ENCODE measurements at regions not wholly inside any gene's neighbourhood (a gene's known extent, or its start where the extent isn't known, plus 50 kb on each side); places are given as distances from the start of the nearest gene placed in this dataset.

DNA sequence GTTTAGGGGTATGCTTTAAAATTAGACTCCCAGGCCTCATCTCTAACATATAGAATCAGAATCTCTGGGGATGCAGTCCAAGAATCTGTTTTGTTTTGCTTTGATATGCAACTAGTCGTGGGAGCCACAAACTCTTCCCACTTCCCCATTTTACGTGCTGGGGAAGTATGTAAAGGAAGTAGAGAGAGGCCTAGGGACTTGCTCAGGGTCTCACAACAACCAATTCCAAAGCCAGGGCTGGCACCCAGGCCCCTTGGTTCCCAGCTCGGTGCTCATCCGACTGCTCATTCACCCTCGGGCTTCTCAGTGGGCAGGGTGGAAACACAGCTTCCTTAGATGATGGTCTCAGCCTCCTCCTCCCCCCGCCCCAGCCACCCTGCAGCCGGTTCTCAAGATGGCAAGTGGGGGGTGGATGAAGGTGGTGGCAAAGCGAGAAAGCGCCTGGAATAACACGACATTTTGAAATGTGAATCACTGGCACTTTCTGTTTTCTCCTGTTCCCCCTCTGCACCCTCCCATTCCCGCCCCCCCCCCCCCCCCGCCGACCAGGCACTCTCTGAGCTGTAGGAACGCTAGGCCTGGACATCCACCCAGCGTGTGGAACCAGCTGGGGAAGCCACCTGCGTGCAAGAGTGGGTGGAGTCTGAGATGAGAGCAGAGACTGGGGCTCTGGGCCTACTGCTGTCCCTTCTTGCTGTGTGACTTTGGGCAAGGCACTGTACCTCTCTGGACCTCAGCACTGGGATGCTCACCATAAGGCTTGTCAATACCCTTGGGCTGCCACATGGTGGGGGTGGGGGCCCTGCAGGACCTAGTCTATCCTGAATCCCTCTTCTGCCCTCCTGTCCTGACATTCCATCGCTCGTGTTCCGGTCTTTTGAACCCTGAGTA lies 214.5 kb downstream of the RPLP1 start:
- Histone ChIP-seq H3K4me2 (ENCODE audit: low read length) (no peak overlapping the region), H3K9ac (no peak overlapping the region), H3K79me2 (no peaks in the 10 kb centered on the region), H3K4me1 (peaks cover 2% of the 10 kb centered on the region), H3K27ac (no peak overlapping the region), H2AFZ (no peak overlapping the region), H3K4me3 (ENCODE audit: low read depth, low read length) (no peak overlapping the region), H3K27me3 (ENCODE audit: control insufficient read depth, insufficient read depth, low read length) (no peaks in the 10 kb centered on the region), H3K9me3 (ENCODE audit: control insufficient read depth, low read length) (no peaks in the 10 kb centered on the region), H3K36me3 (ENCODE audit: control insufficient read depth, insufficient read depth, low read length) (no peaks in the 10 kb centered on the region)
- TF ChIP-seq, protein P1, sequence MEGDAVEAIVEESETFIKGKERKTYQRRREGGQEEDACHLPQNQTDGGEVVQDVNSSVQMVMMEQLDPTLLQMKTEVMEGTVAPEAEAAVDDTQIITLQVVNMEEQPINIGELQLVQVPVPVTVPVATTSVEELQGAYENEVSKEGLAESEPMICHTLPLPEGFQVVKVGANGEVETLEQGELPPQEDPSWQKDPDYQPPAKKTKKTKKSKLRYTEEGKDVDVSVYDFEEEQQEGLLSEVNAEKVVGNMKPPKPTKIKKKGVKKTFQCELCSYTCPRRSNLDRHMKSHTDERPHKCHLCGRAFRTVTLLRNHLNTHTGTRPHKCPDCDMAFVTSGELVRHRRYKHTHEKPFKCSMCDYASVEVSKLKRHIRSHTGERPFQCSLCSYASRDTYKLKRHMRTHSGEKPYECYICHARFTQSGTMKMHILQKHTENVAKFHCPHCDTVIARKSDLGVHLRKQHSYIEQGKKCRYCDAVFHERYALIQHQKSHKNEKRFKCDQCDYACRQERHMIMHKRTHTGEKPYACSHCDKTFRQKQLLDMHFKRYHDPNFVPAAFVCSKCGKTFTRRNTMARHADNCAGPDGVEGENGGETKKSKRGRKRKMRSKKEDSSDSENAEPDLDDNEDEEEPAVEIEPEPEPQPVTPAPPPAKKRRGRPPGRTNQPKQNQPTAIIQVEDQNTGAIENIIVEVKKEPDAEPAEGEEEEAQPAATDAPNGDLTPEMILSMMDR (IDR thresholded peaks at IDR 0.05) = no peak

DNA sequence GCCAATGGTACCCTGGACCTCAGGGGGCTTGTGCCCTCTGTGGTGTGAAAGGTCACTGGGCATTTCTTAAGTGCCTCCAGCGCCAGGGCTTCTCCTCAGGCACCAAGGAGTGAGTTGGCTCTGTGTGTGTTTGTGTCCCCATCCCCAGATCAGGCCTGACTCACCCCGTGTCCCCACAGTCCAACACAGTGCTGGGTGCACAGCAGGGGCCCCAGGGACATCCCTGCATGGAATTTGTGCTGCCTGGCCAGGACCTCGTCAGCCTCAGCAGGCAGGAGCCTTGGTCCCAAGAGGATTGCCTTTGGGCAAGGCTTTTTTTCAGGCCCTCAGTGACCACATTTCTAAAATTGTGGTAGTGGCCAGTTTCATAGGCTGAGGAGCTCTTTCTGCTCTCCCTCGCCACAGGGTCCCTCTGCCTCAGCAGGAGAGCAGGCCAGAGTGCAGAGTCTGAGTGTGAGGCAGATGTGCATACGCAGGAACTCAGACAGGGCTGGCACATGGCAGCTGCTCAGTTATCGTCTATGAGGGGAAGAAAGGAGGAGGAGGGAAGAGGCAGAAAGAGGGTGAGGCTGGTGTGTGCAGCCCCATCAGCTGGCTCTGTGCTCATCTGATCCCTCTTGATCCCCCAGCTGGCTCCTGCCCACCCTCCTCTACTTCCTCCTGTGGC lies 215.6 kb downstream of the RPLP1 start:
- Histone ChIP-seq H3K9me3 (ENCODE audit: control insufficient read depth, low read length) (no peaks in the 10 kb centered on the region), H3K27ac (no peak overlapping the region), H3K4me3 (ENCODE audit: low read depth, low read length) (no peak overlapping the region), H2AFZ (no peak overlapping the region), H3K9ac (no peak overlapping the region), H3K79me2 (no peaks in the 10 kb centered on the region), H3K4me1 (peaks cover 2% of the 10 kb centered on the region), H3K27me3 (ENCODE audit: control insufficient read depth, insufficient read depth, low read length) (no peaks in the 10 kb centered on the region), H3K36me3 (ENCODE audit: control insufficient read depth, insufficient read depth, low read length) (no peaks in the 10 kb centered on the region), H3K4me2 (ENCODE audit: low read length) (no peak overlapping the region)
- TF ChIP-seq, protein P1 (IDR thresholded peaks at IDR 0.05) = no peak

DNA sequence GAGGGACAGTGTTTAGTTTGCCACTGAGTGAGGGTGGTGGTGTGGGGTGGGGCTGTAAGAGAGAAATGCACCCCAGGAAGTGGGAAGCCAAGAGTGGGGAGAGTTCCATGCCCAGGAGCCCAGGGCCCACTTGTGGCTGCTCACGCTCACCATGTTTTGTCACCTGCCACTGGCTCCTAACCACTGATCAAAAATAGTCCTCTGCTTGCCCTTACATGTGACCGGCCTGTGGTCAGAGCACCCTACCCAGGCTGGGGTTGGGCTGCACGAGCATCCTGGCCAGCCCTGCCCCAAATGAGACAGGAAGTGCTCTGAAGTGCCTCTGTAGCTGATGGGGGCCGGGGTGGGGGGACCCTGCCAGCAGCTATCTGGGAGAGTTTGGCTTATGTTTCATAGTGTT lies 216.3 kb downstream of the RPLP1 start:
- Histone ChIP-seq H3K9ac (no peak overlapping the region), H3K27ac (no peak overlapping the region), H3K79me2 (no peaks in the 10 kb centered on the region), H3K27me3 (ENCODE audit: control insufficient read depth, insufficient read depth, low read length) (no peaks in the 10 kb centered on the region), H3K4me1 (peaks cover 2% of the 10 kb centered on the region), H2AFZ (no peak overlapping the region), H3K9me3 (ENCODE audit: control insufficient read depth, low read length) (no peaks in the 10 kb centered on the region), H3K4me2 (ENCODE audit: low read length) (no peak overlapping the region), H3K4me3 (ENCODE audit: low read depth, low read length) (no peak overlapping the region), H3K36me3 (ENCODE audit: control insufficient read depth, insufficient read depth, low read length) (no peaks in the 10 kb centered on the region)
- TF ChIP-seq, protein P1 (IDR thresholded peaks at IDR 0.05) = no peak

DNA sequence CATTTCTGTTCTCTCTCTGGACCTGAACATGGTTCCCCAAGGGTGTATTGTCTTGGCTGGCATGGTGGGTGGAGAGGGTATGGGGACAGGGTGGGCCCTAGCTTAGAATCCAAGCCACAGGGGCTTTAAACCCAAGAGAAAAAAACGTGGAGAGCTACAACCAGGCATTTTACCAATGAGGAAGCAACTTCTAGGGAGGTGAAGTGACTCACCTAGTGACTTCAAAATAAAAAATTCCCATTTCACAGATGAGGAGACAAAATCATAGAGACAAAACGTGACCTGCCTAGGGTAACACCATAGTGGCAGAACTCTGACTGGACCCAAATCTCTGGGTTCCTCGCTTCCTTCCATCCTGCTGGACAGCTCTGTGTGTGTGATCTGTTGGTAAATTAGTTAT lies 216.8 kb downstream of the RPLP1 start:
- H3K79me2 ChIP-seq = no peaks in the 10 kb centered on the region
- TF ChIP-seq, protein P1 (IDR thresholded peaks at IDR 0.05) = no peak
- H3K36me3 ChIP-seq (ENCODE audit: control insufficient read depth, insufficient read depth, low read length) = no peaks in the 10 kb centered on the region
- no peak overlapping the region for H3K4me2 ChIP-seq (ENCODE audit: low read length)
- no peak overlapping the region for H3K4me3 ChIP-seq (ENCODE audit: low read depth, low read length)
- H3K4me1 ChIP-seq = peaks cover 2% of the 10 kb centered on the region
- no peaks in the 10 kb centered on the region for H3K27me3 ChIP-seq (ENCODE audit: control insufficient read depth, insufficient read depth, low read length)
- H3K9ac ChIP-seq = no peak overlapping the region
- no peaks in the 10 kb centered on the region for H3K9me3 ChIP-seq (ENCODE audit: control insufficient read depth, low read length)
- no peak overlapping the region for H2AFZ ChIP-seq
- no peak overlapping the region for H3K27ac ChIP-seq
